ENCODE measurements at regions not wholly inside any gene's neighbourhood (a gene's known extent, or its start where the extent isn't known, plus 50 kb on each side); places are given as distances from the start of the nearest gene placed in this dataset.

GRCh38 chr17:72393553-72393952 is 272.7 kb downstream of the SOX9 start:
- TF ChIP-seq CREB5 (CRISPR knock-in tag; IDR thresholded peaks at IDR 0.05; ENCODE audit: low read depth) (no peak), RARB (CRISPR knock-in tag; IDR thresholded peaks at IDR 0.05) (no peak), ZFP3 (CRISPR knock-in tag; IDR thresholded peaks at IDR 0.05) (no peak), ZFP30 (CRISPR knock-in tag; IDR thresholded peaks at IDR 0.05) (no peak), ARNTL (CRISPR knock-in tag; IDR thresholded peaks at IDR 0.05; ENCODE audit: borderline replicate concordance, low read depth) (no peak), GLIS3 (CRISPR knock-in tag; IDR thresholded peaks at IDR 0.05) (no peak), ESRRG (CRISPR knock-in tag; IDR thresholded peaks at IDR 0.05) (no peak)
- TF ChIP-seq, protein P1, sequence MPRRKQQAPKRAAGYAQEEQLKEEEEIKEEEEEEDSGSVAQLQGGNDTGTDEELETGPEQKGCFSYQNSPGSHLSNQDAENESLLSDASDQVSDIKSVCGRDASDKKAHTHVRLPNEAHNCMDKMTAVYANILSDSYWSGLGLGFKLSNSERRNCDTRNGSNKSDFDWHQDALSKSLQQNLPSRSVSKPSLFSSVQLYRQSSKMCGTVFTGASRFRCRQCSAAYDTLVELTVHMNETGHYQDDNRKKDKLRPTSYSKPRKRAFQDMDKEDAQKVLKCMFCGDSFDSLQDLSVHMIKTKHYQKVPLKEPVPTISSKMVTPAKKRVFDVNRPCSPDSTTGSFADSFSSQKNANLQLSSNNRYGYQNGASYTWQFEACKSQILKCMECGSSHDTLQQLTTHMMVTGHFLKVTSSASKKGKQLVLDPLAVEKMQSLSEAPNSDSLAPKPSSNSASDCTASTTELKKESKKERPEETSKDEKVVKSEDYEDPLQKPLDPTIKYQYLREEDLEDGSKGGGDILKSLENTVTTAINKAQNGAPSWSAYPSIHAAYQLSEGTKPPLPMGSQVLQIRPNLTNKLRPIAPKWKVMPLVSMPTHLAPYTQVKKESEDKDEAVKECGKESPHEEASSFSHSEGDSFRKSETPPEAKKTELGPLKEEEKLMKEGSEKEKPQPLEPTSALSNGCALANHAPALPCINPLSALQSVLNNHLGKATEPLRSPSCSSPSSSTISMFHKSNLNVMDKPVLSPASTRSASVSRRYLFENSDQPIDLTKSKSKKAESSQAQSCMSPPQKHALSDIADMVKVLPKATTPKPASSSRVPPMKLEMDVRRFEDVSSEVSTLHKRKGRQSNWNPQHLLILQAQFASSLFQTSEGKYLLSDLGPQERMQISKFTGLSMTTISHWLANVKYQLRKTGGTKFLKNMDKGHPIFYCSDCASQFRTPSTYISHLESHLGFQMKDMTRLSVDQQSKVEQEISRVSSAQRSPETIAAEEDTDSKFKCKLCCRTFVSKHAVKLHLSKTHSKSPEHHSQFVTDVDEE (CRISPR knock-in tag; IDR thresholded peaks at IDR 0.05) = no peak
- TF ChIP-seq, protein P2, sequence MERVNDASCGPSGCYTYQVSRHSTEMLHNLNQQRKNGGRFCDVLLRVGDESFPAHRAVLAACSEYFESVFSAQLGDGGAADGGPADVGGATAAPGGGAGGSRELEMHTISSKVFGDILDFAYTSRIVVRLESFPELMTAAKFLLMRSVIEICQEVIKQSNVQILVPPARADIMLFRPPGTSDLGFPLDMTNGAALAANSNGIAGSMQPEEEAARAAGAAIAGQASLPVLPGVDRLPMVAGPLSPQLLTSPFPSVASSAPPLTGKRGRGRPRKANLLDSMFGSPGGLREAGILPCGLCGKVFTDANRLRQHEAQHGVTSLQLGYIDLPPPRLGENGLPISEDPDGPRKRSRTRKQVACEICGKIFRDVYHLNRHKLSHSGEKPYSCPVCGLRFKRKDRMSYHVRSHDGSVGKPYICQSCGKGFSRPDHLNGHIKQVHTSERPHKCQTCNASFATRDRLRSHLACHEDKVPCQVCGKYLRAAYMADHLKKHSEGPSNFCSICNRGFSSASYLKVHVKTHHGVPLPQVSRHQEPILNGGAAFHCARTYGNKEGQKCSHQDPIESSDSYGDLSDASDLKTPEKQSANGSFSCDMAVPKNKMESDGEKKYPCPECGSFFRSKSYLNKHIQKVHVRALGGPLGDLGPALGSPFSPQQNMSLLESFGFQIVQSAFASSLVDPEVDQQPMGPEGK (CRISPR knock-in tag; IDR thresholded peaks at IDR 0.05; ENCODE audit: borderline replicate concordance) = no peak
